KG1 (cell line): ENCODE measurements at regions not wholly inside any gene's neighbourhood (a gene's known extent, or its start where the extent isn't known, plus 50 kb on each side); places are given as distances from the start of the nearest gene placed in this dataset.

Experiments used
- DNase-seq: peaks from one replicate; lab custom pipeline; 2025; lab: John Stamatoyannopoulos, UW

DNA sequence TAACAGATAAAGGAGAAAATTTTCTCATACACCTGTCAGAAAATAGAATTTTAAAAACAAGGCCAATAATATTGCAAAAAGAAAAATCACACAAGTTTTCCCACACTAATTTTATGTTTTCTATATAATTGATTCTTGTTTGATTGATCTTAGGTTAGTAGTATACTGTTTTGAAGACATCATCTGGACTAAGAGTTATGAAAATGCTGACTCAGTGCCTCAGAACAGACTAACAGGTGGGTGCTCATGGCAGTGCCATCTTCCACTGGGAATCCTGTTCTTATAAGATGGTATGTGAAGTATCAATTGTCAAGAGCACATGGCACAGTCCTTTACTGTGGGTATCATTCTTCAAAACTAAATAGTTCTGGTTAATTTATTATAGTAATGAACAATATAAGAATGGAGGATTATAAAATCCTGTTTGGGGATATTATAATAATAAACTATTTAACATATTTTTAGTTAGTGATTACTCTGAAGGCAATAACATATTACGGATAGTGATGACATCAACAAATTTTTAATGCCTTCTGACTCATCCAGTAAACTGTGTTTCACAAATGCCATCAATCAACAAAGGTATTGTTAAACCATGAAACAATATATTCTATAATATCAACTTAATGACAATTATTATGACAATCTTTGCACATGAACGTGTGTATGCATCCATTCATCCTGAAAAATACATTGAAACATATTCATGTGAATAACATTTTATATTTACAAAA, 384.6 kb upstream of the KHDRBS2 start:
- no peak for DNase-seq

DNA sequence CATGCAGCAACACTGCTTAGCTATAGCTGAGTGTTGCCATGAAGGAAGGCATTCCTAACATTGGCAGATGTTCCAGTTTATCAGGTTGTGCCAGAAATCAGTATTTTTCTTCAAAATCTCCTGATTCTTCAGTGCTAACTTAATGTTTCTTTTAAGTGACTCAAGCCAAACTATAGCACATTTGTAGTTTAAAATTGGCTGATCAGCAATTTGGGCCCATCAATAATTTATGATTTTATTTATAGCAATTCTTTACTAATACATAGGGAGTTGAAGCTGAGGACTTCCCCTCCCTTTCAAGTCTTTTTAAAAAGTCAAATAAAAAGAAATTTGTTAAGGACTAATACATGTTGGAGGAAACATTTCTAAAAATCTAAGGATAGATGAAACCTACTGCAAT, 383.8 kb upstream of the KHDRBS2 start:
- DNase-seq, result no peak

DNA sequence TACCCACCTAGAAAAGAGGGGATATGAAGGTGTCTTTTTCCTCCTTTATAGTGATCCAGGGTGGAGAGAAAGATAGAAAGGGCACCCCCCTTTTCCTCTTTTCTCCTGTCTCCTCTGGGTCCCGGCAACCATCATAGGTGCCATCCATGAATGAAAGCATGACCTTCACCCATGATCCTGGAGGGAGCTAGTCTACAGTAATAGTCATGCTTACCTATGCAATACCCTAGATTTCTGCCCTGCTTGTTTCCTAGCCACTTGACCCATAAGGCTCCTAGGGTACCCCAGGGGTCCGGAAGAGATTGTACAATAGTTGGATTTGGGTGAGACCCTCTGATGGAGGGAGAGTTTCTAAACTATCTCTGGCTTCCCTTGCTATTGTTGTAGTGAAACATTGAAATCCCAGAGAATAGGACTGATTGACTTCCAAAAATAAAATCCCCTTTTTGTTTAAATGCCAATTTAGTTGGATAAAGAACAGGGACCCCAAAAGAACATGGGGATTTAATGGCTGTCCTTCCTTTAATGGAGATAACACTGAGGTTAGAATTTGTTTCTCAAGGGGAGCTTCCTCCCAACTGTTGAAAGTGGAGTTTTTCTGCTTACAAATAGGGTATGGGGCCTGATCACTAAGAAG, 366.8 kb upstream of the KHDRBS2 start:
- no peak for DNase-seq

DNA sequence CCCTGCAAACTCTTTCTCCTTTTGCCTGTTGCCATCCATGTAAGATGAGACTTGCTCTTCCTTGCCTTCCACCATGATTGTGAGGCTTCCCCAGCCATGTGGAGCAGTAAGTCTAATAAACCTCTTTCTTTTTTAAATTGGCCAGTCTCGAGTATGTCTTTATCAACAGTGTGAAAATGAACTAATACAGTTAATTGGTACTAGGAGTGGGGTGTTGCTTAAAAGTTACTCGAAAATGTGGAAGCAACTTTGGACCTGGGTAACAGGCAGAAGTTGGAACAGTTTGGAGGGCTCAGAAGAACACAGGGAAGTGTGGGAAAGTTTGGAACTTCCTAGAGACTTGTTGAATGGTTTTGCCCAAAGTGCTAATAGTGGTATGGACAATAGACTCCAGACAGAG, 359.2 kb upstream of the KHDRBS2 start:
- DNase-seq, result no peak

DNA sequence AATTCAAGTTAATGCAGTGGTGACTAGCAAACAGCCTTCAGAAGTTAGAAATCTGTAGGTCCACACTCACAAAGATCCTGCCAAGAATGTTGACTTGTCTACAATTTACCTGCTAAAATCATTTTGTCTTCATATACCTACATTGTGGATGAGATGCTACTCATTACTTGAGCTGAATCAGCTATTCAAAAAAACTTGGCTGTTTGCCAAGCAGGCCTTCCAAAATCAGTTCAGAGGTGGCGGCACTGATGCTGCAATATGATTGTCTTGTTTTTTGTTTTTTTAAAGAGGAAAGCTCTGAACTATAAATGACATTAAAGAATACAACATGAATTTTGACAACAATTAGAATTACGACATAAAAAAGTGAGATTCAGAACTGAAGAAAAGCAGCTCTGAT, 354.7 kb upstream of the KHDRBS2 start:
- no peak for DNase-seq

DNA sequence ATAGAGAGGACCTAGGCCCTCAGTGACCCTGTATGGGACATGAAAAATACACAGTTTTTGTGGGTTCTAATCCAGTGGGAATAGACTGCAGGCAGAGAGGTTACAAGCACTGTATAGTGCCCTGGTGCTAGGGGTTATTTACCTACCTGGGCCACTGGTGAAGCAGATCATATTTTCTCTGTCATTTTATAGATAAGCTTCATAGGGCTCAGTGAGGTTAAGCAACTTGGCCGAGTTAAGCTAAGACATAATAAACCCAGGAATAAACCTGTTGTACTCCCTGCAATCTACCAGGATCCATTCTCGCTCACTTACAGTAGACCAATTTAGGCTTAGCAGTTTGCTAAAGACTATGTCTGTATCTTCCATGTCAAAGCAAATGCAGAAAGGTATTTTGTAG, 340.6 kb upstream of the KHDRBS2 start:
- no peak for DNase-seq

DNA sequence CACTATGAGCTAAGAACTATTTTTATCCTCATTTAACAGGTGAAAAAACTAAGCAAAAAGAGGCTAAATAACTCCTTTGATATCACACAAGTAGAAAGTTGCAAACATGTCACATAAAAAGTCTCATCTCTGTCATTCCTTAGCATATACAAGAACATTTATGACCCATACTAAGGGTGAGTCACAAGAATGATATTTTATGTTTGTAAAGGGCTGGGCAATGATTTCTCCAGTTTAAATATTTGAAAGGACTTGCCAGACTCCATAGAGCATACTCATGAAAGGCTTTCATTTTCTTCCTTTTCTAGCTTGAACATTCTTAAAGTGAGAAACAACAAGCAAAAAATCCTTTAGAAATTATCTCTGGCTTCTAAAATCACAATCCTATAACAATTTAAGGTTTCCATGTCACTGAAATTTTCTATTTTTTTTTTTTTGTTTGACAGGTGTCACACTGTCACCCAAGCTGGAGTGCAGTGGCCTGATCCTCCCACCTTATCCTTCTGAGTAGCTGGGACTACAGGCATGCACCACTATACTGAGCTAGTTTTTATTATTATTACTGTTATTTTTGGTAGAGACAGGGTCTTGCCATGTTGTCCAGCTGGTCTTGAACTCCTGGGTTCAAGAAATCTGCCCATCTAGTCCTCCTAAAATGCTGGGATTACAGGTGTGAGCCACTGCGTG, 338.0 kb upstream of the KHDRBS2 start:
- no peak for DNase-seq

DNA sequence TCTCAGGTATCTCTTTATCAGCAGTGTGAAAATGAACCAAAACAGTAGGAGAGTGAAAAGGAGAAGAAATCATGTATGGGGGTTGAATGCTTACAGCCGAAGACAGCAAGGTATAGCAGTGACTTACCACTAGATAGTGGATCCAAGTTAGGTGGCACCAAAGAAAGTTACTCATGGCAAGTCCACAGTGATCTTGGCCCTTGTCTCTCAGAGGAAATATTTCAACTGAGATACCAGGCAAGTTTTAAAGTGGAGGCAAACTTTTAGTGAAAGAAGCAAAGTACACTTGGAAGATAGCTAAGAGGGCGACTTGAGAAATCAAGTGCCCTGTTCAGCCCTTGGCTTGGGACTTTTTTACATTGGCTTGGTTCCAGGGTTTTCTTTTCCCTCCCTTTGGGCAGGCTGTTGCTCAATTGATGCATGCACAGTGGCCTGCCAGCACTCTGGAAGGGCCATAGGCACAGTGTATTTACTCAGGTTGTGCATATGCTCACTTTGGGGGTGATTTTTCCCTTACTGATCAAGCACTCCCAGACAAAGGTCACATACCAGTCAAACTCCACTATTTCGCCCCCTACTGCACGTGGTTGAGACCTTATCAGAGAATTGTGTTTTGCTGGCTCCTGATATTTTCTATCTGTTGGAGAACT, 329.5 kb upstream of the KHDRBS2 start:
- DNase-seq, result no peak

DNA sequence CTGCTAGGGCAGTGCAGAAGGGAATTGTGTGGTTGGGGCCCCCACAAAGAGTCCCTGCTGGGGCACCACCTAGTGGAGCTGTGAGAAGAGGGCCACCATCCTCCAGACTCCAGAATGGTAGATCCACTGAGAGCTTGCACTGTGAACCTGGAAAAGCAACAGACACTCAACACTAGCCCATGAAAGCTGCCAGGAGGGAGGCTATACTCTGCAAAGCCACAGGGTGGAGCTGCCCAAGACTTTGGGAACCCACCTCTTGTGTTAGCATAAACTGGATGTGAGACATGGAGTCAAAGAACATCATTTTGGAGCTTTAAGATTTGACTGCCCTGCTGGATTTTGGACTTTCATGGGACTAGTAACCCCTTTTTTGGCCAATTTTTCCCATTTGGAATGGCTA, 328.4 kb upstream of the KHDRBS2 start:
- DNase-seq, result no peak

DNA sequence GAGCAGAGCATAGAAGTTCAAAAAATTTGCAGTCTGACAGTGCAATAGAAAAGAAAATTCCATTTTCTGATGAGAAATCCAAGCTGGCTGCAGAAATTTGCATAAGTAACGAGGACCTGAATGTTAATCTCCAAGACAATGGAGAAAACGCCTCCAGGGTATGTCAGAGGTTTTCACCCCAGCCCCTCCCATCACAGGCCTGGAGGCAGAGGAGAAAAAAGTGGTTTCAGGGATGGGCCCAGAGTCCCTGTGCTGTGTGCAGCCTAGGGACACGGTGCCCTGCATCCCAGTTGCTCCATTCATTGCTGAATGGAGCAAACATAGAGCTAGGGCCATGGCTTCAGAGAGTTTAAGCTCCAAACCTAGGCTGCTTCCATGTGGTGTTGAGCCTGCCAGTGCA, 327.9 kb upstream of the KHDRBS2 start:
- DNase-seq, result no peak

DNA sequence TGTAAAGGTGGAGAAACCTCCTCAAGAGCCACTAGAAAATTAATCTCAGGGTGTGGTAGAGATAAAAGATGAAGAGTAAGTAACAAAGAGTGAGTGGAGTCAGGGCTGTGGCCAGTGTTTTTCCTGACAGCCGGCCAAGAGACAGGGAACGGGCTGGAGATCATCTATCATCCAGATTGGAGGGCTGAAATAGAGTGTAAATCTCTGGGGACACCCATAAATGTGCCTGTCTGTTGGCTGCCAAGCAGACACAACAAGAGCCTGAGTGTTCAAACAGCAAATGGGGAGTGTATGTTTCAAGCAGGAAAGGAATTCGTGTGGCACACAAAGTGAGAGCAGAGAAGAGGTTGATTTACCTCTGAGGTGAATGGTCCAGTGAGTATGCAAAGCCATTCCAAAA, 326.4 kb upstream of the KHDRBS2 start:
- no peak for DNase-seq

DNA sequence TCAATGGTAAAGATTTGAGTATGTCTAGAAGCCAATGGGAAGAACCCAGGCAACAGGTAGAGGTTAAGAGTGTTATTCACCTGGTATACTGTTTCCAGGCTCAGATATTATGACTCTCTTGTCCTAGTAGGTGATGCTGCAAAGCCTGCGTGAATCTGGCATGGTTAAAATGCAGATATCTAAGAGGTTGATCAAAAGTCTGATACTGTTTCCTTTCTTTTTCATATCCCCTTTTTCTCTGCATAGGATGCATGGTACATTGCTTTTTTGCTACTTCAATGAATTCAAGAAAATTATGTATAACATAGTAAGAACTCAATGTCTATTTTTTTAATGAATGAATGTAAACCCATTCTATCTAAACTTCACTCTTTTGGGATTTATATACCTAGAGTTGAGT, 284.3 kb upstream of the KHDRBS2 start:
- DNase-seq, result no peak

DNA sequence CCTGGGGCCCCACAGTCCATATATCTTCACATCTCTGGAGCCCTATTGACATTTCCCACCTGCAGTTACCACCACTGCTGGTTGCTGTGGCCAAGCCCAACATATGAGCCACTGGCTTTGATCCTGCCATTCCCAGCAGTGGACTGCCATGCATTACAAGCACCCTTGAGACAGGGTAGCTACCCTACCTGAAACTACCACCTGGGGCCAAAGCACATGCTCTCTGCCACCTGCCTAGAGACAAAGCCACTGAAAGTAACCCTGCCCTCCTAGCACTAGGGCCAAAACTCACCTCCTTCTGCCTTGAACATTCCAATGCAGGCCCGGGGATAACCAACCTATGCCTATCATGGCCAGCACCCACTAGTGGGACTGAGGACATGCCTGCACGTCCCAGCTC, 255.5 kb upstream of the KHDRBS2 start:
- DNase-seq, result no peak

DNA sequence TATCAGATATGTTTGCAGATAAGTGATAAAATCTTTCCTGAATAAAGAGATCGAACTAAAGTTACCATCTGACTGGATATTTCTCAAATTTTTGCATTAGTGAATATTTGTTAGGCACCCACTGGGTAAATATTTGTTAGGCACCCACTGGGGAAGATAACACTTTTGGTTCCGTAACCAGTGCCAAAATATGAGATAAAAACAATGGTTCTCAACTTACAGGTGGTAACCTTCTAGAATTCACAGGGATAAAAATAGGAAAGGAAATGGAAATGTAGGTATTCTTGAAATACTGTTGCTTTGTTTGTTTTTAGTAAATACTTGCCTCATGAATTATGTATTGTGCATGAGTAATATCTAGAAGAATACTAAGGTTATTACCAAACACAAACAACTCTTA, 245.0 kb upstream of the KHDRBS2 start:
- DNase-seq, result no peak

DNA sequence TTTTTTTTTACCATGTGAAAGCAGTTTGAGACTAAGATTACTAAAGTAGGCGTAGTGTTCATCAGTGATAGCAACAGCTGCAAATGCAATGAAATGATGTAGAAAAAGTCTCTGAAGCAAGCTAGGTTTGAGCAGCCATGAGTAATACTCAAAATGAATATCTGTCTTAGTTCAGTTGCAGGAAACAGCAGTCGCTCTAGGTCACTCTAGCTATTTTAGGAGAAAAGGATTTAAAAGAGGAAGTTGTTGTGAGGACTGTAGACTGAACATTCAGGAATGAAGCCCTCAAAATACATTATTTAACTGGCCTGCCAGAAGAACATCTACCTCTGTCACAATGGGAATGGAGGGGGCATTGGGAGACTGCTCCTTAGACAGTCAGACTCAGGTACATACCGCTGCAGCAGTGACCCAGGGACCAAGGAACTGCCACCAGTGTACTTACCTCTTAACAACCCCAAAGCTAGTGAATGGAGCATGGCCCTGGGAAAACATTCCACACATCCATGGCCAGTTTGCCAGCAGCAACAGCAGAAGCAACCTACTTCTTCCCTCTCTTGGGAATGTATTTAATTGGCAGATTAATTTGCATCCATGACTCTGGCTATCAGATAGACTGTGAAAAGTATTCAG, 243.0 kb upstream of the KHDRBS2 start:
- DNase-seq, result peak; percentile 52

DNA sequence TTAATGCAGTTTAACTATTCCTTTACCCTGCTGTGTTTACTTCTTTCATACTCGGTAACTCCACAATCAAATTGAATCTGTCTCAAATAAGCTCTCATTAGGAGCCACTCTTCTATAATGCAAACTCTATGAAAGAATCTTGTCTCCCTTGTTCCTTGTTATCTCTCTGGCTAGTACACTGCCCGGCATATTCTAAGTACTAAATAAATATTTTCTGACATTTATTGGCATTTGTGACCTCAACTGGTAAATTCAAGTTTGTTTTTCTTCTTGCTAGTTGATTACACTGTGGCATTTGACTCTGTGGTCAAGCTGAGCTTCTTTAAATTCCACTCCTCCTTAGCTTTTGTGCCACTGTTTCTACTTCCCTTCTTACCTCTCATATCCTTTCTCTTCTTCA, 237.6 kb upstream of the KHDRBS2 start:
- DNase-seq, result no peak

DNA sequence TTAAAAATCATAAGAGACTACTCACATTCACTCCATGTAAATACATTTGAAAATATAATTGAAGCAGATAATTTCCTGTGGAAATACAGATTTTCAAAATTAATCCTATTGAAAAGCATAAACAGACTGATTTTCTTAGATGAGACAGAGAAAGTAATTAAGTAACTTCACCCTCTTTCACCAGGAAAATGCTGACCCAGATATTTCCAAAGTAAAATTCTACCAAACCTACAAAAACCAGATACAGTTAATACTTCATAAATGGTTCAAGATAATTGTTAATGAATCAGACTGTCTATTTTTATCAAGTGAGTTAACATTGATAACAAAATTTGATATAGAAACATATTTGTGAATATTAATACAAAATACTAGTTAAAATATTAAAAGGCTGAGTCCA, 233.5 kb upstream of the KHDRBS2 start:
- DNase-seq, result no peak

DNA sequence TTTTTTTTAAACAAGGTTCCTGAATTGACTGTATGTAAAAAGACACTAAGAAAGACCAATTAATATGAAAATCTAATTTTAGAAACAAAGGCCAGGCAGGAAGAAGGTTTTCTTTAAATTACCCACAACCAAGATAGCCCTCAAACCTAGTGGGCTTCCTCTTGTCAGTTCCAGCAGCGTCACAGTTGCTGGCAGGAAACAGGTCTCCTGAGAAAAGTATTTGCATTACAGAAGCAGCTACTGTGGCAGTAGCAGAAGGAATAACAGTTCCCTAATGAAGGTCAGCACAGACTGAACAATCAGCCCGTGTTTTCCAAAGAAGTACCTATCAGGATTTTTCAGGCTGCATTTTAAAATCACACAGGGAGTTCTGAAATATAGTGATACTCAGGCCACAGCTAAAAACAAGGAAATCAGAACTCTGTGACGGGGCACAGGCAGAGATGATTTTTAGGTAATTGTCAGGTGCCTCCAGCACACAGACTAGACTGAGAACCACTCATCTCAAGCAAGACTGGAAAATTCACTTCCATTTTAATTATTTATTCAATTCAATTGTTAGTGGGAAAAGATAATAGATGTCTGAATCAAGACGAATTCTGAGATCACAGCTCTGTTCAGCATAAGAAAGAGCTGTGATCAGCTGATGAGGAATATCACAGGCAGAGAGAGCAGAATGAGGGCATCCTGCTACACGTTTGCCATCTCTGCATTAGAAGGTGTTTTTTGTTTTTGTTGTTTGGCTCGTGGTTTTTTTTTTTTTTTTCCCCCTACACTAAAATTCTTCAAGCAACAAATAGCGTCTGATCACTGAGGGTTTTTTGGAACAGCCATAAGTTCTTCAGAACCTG, 230.5 kb upstream of the KHDRBS2 start:
- peak; percentile 17 for DNase-seq

DNA sequence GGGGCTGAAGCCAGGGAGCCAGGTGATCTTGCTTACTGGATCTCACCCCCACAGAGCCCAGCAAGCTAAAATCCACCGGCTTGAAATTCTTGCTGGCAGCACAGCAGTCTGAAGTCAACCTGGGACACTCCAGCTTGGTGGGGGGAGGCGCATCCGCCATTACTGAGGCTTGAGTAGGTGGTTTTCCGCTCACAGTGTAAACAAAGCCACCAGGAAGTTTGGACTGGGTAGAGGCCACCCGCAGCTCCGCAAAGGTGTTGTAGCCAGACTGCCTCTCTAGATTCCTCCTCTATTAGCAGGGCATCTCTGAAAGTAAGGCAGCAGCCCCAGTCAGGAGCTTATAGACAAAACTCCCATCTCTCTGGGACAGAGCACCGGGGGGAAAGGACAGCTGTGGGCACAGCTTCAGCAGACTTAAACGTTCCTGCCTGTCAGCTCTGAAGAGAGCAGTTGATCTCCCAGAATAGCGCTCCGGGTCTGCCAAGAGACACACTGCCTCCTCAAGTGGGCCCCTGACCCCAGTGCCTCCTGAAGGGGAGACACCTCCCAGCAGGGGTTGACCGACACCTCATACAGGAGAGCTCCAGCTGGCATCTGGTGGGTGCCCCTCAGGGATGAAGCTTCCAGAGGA, 206.3 kb upstream of the KHDRBS2 start:
- no peak for DNase-seq

DNA sequence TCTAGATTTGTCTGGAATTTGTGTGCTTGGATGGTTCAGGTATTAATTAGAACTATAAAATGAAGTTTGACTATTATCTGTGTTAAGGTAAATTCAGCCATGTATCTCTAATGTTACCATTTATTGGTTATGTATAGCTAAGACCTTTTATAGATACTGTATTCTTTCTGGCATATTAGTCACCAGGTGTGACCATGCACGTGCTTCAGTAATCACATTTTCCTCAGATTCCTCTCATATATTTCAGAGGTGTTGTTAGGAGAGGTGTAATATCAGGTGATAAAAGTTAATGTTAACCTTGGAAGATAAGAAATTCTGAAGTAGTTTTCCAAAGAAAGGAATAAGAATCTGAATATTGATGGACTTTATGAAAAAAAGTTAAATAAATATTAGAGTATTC, 194.5 kb upstream of the KHDRBS2 start:
- no peak for DNase-seq

DNA sequence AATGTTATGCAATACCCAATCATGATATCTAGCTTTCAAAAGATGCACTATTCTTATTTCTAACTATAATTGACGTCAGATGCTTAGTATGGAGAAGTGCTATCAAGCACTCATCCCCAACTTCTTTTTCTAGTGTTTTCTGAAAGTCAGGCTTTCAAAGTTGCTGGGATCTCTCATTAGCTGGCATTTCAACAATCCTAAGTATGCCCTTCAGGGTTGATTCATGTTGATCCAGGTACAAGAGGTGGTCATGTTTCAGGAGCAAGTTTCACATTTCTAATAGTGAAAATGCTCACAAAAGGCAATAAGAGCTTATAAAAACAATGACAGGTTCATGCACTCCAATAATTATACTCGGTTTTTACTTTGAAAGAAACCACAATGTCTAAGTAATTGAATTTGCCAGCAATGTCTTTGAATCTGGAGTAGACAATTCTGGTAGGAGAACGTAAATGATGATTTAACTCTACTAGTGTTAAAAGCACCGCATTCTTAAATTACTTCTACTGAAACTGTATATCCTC, 193.7 kb upstream of the KHDRBS2 start:
- DNase-seq, result no peak
